ENCODE measurements at regions not wholly inside any gene's neighbourhood (a gene's known extent, or its start where the extent isn't known, plus 50 kb on each side); places are given as distances from the start of the nearest gene placed in this dataset.

- Mint-ChIP-seq H3K4me1 (no peaks in the 10 kb centered on the region), H3K36me3 (ENCODE audit: insufficient read depth in 1 of 3, low read depth in 3 of 3) (no peaks in the 10 kb centered on the region), H3K27ac (no peak overlapping the region), H3K9me3 (peaks cover 2% of the 10 kb centered on the region in 2 experiments; a peak in 2 of 5 replicates), H3K4me3 (no peak overlapping the region), H3K27me3 (ENCODE audit: low read depth) (no peaks in the 10 kb centered on the region)
- no peak overlapping the region for H3K14ac ChIP-seq (ENCODE audit: insufficient read depth, low read length)
- no peak overlapping the region for H2AFZ ChIP-seq (ENCODE audit: low read length)
- H3K9me3 ChIP-seq (ENCODE audit: control insufficient read depth, low read depth, low read length): no peaks in the 10 kb centered on the region
- H3K18ac ChIP-seq (ENCODE audit: insufficient read length, low read depth, low read length): no peak overlapping the region
- H4K91ac ChIP-seq (ENCODE audit: insufficient read length, low read depth, low read length): no peak overlapping the region
- H2BK20ac ChIP-seq (ENCODE audit: low read depth, low read length, poor library complexity, severe bottlenecking): no peak overlapping the region
- H4K20me1 ChIP-seq (ENCODE audit: control insufficient read depth, insufficient read depth, insufficient read length): no peaks in the 10 kb centered on the region
- no peaks in the 10 kb centered on the region for H3K23me2 ChIP-seq (ENCODE audit: insufficient read length, low read depth, low read length, poor library complexity, severe bottlenecking)
- no peak overlapping the region for H2AK5ac ChIP-seq (ENCODE audit: insufficient read length, low read length)
- DNase-seq: no peak
- no peak overlapping the region for H3K56ac ChIP-seq (ENCODE audit: insufficient read length, low read depth, low read length)
- no peak overlapping the region for H3T11ph ChIP-seq (ENCODE audit: low read length)
- no peak overlapping the region for H3K4ac ChIP-seq (ENCODE audit: low read depth, low read length)
- H3K79me2 ChIP-seq (ENCODE audit: insufficient read depth, low read length): no peaks in the 10 kb centered on the region
- no peak overlapping the region for H3K9ac ChIP-seq (ENCODE audit: extremely low read depth, insufficient read length, low read length)
- no peak overlapping the region for H2BK15ac ChIP-seq (ENCODE audit: low read depth, low read length)
- no peak overlapping the region for H3K4me2 ChIP-seq (ENCODE audit: insufficient read depth, insufficient read length, low read length)
- no peak overlapping the region for H2BK5ac ChIP-seq (ENCODE audit: insufficient read length, low read length)
- no peak overlapping the region for H3K23ac ChIP-seq (ENCODE audit: insufficient read length, low read depth, low read length)
- H3K27me3 ChIP-seq (ENCODE audit: insufficient read depth, low read length): no peaks in the 10 kb centered on the region
- no peak overlapping the region for H2BK120ac ChIP-seq (ENCODE audit: low read depth, low read length, poor library complexity, severe bottlenecking)
- H2BK12ac ChIP-seq (ENCODE audit: insufficient read length, low read depth, low read length): no peak overlapping the region
- H4K5ac ChIP-seq (ENCODE audit: insufficient read length, low read depth, low read length): no peak overlapping the region
- WGBS (ENCODE audit: extremely low coverage, insufficient read length, low lambda C conversion rate): no CpG with 5 or more reads among the region's 4 CpGs
- H3K79me1 ChIP-seq (ENCODE audit: insufficient read depth, low read depth, low read length, poor library complexity, severe bottlenecking): no peaks in the 10 kb centered on the region
- H4K8ac ChIP-seq (replicated peaks; ENCODE audit: insufficient read length, low read depth, low read length): no peak overlapping the region
- no peak overlapping the region for H3K27ac ChIP-seq (ENCODE audit: insufficient read length, low read depth, low read length)
- no peak for TF ChIP-seq CTCF (conservative IDR thresholded peaks at IDR 0.05)
- H3K4me1 ChIP-seq (ENCODE audit: insufficient read depth, low read length): no peaks in the 10 kb centered on the region
These were observed 602.6 kb downstream of the SNAPC1 start for GRCh38 chr14:62364800-62365280.

All from H9 (cell line).